HUES64 (cell line): ENCODE measurements at regions not wholly inside any gene's neighbourhood (a gene's known extent, or its start where the extent isn't known, plus 50 kb on each side); places are given as distances from the start of the nearest gene placed in this dataset.

Experiments
- H3K27ac ChIP-seq: 2 replicates; pipeline ENCODE4 v1.7.0; 2013; ENCODE audit warnings: low read depth, low read length, inconsistent platforms
- H3K27me3 ChIP-seq: 2 replicates; pipeline ENCODE4 v1.6.1; 2013; ENCODE audit warnings: mild to moderate bottlenecking, low read length; ENCODE audit not compliant: insufficient read depth
- H3K36me3 ChIP-seq: 2 replicates; pipeline ENCODE4 v1.6.1; 2013; ENCODE audit warnings: mild to moderate bottlenecking, low read length; ENCODE audit not compliant: insufficient read depth
- H3K4me1 ChIP-seq: 2 replicates; pipeline ENCODE4 v1.6.1; 2013; ENCODE audit warnings: mild to moderate bottlenecking, low read length, moderate library complexity; ENCODE audit not compliant: insufficient read depth
- H3K4me3 ChIP-seq: 2 replicates; pipeline ENCODE4 v1.5.1; 2013; ENCODE audit warnings: mild to moderate bottlenecking, low read length, moderate library complexity
- H3K9ac ChIP-seq: 2 replicates; pipeline ENCODE4 v1.6.1; 2013; ENCODE audit warnings: mild to moderate bottlenecking, low read depth, low read length
- H3K9me3 ChIP-seq: 2 replicates; pipeline ENCODE4 v1.6.1; 2013; ENCODE audit warnings: low read depth, low read length; ENCODE audit not compliant: insufficient read depth
- WGBS: fragments of 150-250, 120-280 bp; methylation state at CpG from one replicate; pipeline ENCODE4 v1.1.7; 2013; ENCODE audit warnings: missing lambda C conversion rate; 5-methylcytosine and 5-hydroxymethylcytosine counted together

DNA sequence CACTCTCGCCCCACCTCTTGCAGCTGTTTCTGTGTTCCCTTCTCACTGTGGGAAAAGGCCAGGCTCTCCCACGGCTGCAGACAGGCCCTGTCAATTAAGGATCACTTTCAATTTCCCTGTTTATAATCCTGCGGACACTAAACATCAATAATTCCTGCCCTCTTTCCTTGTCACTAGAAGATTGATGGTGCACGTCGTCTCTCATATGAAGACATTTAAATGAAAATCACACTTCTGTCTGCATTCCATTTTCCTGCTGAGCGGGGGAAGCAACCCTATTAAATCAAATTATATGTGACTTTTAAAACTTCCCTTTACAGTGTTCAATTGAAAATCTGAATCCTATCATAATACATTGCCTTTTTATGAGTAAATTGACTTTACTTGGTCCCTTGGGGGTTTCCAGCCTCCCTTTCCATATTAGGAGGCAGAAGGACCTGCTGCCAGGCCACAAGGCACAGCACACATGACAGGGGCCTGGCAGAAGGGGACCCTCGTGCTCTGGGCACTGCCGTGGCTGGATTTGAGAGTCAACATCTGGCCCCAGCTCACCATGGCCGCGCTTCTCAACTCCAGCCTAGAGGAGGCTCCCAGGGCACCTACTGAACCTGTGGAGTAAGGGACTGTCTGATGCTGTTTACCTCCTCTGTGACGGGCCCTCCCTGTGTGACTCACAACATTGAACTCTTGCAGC is 311.0 kb upstream of the IRX4 start:
- WGBS: 92% methylated on average over 11 of the region's 11 CpGs
- Histone ChIP-seq H3K4me1 (no peaks in the 10 kb centered on the region), H3K9ac (no peak overlapping the region), H3K27ac (no peak overlapping the region), H3K4me3 (no peak overlapping the region), H3K36me3 (no peaks in the 10 kb centered on the region), H3K9me3 (peaks cover 5% of the 10 kb centered on the region; the same call in 1 of the 2 replicates), H3K27me3 (no peaks in the 10 kb centered on the region)

GRCh38 chr5:2193142-2193541 is 310.4 kb upstream of the IRX4 start:
- Histone ChIP-seq H3K9ac (no peak overlapping the region), H3K4me1 (no peaks in the 10 kb centered on the region), H3K27ac (no peak overlapping the region), H3K36me3 (no peaks in the 10 kb centered on the region), H3K4me3 (no peak overlapping the region), H3K27me3 (no peaks in the 10 kb centered on the region), H3K9me3 (peaks cover 5% of the 10 kb centered on the region; the same call in 1 of the 2 replicates)
- WGBS: 94% methylated on average over 5 of the region's 6 CpGs

GRCh38 chr5:2192496-2192895 is 309.8 kb upstream of the IRX4 start:
- no peak overlapping the region for H3K9ac ChIP-seq
- 91% methylated on average over 8 of the region's 8 CpGs for WGBS

GRCh38 chr5:2191972-2192371 is 309.2 kb upstream of the IRX4 start:
- no peaks in the 10 kb centered on the region for H3K27me3 ChIP-seq
- WGBS: 91% methylated on average over 6 of the region's 6 CpGs

More at GRCh38 chr5:2192496-2192895, 309.8 kb upstream of the IRX4 start:
- H3K4me3 ChIP-seq: no peak overlapping the region
- H3K36me3 ChIP-seq: no peaks in the 10 kb centered on the region
- H3K4me1 ChIP-seq: no peaks in the 10 kb centered on the region
- H3K27ac ChIP-seq: no peak overlapping the region
- no peaks in the 10 kb centered on the region for H3K27me3 ChIP-seq
- peaks cover 5% of the 10 kb centered on the region; the same call in 1 of the 2 replicates for H3K9me3 ChIP-seq

GRCh38 chr5:2190549-2190948 is 307.8 kb upstream of the IRX4 start:
- Histone ChIP-seq H3K9ac (no peak overlapping the region), H3K27ac (no peak overlapping the region), H3K4me1 (no peaks in the 10 kb centered on the region), H3K9me3 (0 out of 2 replicates have a peak, but pooled peaks cover 5% of the 10 kb centered on the region), H3K36me3 (no peaks in the 10 kb centered on the region), H3K27me3 (no peaks in the 10 kb centered on the region), H3K4me3 (no peak overlapping the region)
- WGBS: 90% methylated on average over 9 of the region's 9 CpGs

More at GRCh38 chr5:2191972-2192371, 309.2 kb upstream of the IRX4 start:
- no peak overlapping the region for H3K9ac ChIP-seq
- H3K4me3 ChIP-seq: no peak overlapping the region
- H3K4me1 ChIP-seq: no peaks in the 10 kb centered on the region
- H3K27ac ChIP-seq: no peak overlapping the region
- no peaks in the 10 kb centered on the region for H3K36me3 ChIP-seq
- H3K9me3 ChIP-seq: peaks cover 5% of the 10 kb centered on the region; the same call in 1 of the 2 replicates

DNA sequence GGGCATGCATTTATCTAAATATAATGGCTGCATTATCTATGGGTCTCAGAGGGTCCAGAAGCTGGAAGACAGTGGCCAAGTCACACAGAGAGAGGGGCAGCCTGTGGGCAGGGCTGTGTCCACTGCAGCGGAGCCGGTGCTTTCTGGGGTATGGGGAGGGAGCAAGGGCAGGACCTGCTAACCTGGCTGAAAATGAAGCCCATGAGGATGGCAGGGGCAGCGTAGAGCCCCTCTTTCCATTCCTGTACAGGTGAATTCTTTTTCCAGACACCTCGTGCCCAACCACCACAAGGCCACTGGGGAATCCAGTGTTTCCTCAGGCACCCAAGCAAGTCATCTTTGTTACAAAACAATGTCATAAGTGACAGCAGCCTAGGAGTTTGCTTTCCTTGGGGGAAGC is 305.9 kb upstream of the IRX4 start:
- H3K27me3 ChIP-seq: no peaks in the 10 kb centered on the region
- no peaks in the 10 kb centered on the region for H3K9me3 ChIP-seq
- H3K27ac ChIP-seq: no peak overlapping the region
- 95% methylated on average over 4 of the region's 4 CpGs for WGBS
- H3K4me3 ChIP-seq: no peak overlapping the region
- no peaks in the 10 kb centered on the region for H3K4me1 ChIP-seq
- H3K36me3 ChIP-seq: no peaks in the 10 kb centered on the region
- H3K9ac ChIP-seq: no peak overlapping the region

GRCh38 chr5:2188137-2188536 is 305.4 kb upstream of the IRX4 start:
- over 99% methylated on average over 6 of the region's 7 CpGs for WGBS
- no peak overlapping the region for H3K9ac ChIP-seq
- H3K27ac ChIP-seq: no peak overlapping the region
- H3K27me3 ChIP-seq: no peaks in the 10 kb centered on the region
- no peaks in the 10 kb centered on the region for H3K4me1 ChIP-seq
- H3K4me3 ChIP-seq: no peak overlapping the region
- H3K9me3 ChIP-seq: no peaks in the 10 kb centered on the region
- H3K36me3 ChIP-seq: no peaks in the 10 kb centered on the region

GRCh38 chr5:2187687-2188086 is 305.0 kb upstream of the IRX4 start:
- WGBS: 92% methylated on average over 10 of the region's 10 CpGs
- Histone ChIP-seq H3K9ac (no peak overlapping the region), H3K4me3 (no peak overlapping the region), H3K9me3 (no peaks in the 10 kb centered on the region), H3K27ac (no peak overlapping the region), H3K27me3 (no peaks in the 10 kb centered on the region), H3K36me3 (no peaks in the 10 kb centered on the region), H3K4me1 (no peaks in the 10 kb centered on the region)

GRCh38 chr5:2187156-2187555 is 304.4 kb upstream of the IRX4 start:
- no peaks in the 10 kb centered on the region for H3K27me3 ChIP-seq
- H3K9me3 ChIP-seq: no peaks in the 10 kb centered on the region
- WGBS: 97% methylated on average over 11 of the region's 11 CpGs
- H3K36me3 ChIP-seq: no peaks in the 10 kb centered on the region
- H3K4me3 ChIP-seq: no peak overlapping the region
- no peaks in the 10 kb centered on the region for H3K4me1 ChIP-seq
- H3K9ac ChIP-seq: no peak overlapping the region
- H3K27ac ChIP-seq: no peak overlapping the region

DNA sequence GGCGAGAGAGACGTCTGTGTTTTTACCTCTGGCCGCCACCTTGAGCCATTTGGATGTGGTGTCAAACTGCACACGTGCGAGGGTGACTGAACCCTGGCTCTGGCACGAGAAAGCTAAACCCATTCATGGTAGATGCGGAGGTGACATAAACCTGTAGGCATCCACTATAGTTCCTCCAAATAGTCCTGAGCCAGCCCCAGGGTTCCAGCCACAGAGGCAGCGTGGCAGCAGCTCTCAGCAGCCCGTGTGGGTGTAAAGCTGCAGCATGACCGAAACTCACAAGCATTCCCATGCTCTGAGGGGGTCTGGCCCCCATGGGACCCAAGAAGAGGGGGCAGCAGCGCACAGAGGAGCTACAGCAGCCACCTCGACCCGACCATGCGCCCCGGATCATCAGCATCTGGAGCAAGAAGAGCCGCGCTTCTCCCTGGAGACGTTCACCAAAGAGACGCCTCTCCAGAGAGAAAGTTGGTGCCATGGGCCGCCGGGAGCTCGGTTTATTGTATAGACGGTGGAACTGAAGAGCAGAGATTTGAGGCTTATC is 303.8 kb upstream of the IRX4 start:
- Histone ChIP-seq H3K9ac (no peak overlapping the region), H3K4me1 (no peaks in the 10 kb centered on the region), H3K36me3 (no peaks in the 10 kb centered on the region), H3K4me3 (no peak overlapping the region), H3K27me3 (no peaks in the 10 kb centered on the region), H3K27ac (no peak overlapping the region), H3K9me3 (no peaks in the 10 kb centered on the region)
- 94% methylated on average over 23 of the region's 23 CpGs for WGBS

GRCh38 chr5:2185646-2186471 is 303.1 kb upstream of the IRX4 start:
- no peak overlapping the region for H3K27ac ChIP-seq
- H3K9ac ChIP-seq: no peak overlapping the region
- H3K4me1 ChIP-seq: no peaks in the 10 kb centered on the region
- H3K36me3 ChIP-seq: no peaks in the 10 kb centered on the region
- WGBS: 95% methylated on average over 30 of the region's 30 CpGs
- H3K9me3 ChIP-seq: no peaks in the 10 kb centered on the region
- no peak overlapping the region for H3K4me3 ChIP-seq
- H3K27me3 ChIP-seq: no peaks in the 10 kb centered on the region
